Stimulated activated CD4-positive, alpha-beta T cell treated with anti-CD3 and anti-CD28 coated beads, Interleukin-4, amount 100 ng/mL, for 24 hours (primary cell): ENCODE measurements at regions not wholly inside any gene's neighbourhood (a gene's known extent, or its start where the extent isn't known, plus 50 kb on each side); places are given as distances from the start of the nearest gene placed in this dataset.
"Not testable (repeated sequence)": the region's sequence is repeated elsewhere in the genome, so short reads cannot be mapped to it uniquely, and the experiment has no call there.

Experiments
- DNase-seq: peaks from one replicate; pipeline ENCODE4 v3.0.0-alpha.2; 2020

GRCh38 chr5:82748688-82749460, 328.3 kb downstream of the TMEM167A start:
- DNase-seq: no peak

GRCh38 chr5:82747986-82748385, 329.2 kb downstream of the TMEM167A start:
- no peak for DNase-seq

GRCh38 chr5:82745016-82745415, 332.2 kb downstream of the TMEM167A start:
- DNase-seq: no peak

DNA sequence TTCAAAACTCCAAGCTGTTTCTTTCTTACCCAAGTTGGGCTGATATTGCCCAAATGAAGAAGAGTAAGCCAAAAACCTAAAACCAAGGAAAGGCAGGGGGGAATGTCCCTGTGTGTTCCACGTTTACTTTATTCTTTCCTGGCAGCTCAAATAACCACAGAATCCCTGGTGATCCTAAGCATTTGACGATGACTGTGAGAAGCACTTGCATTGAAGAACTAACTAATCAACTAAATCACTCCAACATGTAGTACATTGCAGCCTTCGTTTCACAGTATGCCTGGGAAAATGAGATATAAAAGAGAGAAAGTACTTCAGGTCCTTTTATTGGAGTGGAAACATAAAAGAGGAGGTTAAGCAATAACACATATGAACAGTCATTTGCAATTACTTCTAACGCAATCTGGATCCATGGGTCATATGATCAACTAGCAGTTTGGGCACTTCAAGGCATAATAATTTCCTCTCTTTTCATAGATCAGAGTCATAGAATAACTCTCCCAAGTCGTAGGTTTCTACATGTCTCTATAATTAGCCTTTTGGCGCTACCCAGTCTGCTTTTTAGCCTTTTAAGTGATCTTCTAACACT, 338.4 kb downstream of the TMEM167A start:
- no peak for DNase-seq

GRCh38 chr5:82735160-82735789, 341.9 kb downstream of the TMEM167A start:
- DNase-seq: no peak

- no peak for DNase-seq
These were observed 342.8 kb downstream of the TMEM167A start for GRCh38 chr5:82734347-82734746.

DNA sequence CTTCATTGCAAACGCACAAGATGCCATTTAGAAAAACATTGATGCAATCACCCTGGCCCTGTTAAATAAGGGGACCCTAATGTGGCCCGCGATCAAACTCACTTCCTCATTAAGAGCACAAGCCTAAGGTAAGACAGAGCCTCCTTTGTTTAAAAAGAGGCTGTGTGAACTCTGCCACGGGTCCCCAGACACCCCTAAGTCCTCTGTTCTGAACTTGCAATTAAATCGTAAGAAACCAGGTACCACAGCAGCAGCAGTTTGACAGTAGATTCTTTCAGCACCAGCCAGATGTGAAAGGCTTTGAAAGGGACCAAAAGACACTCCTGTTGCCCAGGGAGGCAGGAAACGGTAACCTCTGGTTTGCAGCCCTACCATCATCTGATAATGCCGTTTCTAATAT, 346.3 kb downstream of the TMEM167A start:
- DNase-seq: no peak

DNA sequence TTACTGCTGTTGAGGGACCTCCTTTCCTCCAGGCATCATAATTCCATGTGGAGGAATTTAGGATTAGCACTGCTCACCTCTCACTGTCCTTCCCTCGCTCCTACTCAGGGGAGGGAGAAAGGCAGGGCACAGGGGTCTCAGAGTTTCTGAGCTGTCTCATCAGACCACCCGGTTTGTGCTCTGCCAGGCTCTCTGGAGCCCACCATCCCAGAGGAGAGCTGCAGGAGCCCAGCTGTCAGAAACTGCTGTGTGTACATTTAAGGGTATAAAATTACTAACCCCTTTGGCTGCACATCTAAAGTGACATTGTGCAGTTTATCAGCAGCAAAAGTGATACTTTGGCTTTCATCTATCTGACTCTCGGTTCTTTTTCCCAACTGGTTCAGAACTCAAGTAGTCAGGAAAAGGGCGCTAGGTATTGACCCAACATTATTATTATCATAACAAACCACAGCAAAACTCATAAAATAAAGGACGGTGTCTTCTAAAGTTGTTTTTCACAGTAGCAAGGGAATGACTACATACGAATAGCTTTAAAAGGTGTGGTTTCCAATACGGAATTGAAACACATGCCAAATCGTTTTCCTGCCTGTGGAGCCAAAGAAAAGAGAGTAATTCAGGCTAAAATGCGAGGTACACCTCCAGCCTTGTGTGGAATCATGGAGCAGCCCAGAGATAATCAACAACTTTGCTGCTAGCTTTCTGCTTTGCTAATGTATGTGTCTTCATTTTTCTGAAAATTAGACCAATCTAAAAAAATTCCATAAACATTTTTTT, 348.1 kb downstream of the TMEM167A start:
- no peak for DNase-seq

DNA sequence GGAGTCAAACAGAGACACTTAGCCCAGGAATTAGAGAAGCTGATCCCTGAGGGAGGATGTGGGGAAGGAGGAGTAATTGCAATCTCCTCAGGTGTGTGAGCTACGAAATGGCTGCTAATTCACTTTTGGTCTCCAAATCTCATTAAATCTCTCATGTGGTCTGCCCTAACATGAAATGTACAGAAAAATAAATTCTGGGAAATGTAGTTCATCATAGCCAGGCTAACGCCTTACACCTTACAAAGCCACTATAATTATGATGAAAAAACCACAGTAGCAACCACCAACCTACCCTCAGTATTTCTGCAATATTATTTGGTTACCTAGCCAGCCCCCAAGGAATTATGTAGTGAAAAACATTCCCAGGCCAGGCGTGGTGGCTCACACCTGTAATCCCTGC, 354.0 kb downstream of the TMEM167A start:
- no peak for DNase-seq

GRCh38 chr5:82721087-82721410, 356.1 kb downstream of the TMEM167A start:
- DNase-seq: no peak

GRCh38 chr5:82720213-82721086, 356.7 kb downstream of the TMEM167A start:
- no peak for DNase-seq

DNA sequence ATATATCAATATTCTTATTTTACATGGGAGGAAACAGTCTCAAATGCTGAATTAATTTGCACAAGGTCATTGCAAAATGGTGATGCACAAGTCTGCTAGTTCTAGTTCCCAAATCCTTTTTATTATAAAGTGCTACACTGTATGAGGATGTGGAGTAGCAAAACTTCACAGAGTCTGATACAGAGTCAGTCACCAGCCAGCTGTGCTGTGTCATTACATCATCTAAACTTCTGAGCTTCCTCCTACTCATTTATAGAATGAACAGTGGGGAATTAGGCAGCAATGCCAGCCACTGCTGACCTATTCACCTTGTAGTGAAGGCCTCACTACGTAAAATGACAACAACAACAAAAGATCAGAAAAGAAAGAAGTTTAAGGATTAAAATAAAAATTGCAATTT, 357.8 kb downstream of the TMEM167A start:
- DNase-seq: no peak

DNA sequence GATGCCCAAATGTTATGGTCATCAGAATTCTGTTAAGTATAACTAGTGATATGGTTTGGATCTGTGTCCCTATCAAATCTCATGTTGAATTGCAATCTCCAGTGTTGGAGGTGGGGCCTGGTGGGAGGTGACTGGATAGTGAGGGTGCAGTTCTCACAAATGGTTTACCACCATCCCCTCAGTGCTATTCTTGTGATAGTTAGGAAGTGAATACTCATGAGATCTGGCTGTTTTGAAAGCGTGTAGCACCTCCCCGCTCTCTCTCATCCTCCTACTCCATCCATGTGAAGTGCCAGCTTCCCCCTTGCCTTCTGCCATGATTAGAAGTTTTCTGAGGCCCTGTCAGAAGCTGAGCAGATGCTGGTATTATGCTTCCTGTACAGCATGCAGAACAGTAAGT, 359.5 kb downstream of the TMEM167A start:
- DNase-seq: no peak

DNA sequence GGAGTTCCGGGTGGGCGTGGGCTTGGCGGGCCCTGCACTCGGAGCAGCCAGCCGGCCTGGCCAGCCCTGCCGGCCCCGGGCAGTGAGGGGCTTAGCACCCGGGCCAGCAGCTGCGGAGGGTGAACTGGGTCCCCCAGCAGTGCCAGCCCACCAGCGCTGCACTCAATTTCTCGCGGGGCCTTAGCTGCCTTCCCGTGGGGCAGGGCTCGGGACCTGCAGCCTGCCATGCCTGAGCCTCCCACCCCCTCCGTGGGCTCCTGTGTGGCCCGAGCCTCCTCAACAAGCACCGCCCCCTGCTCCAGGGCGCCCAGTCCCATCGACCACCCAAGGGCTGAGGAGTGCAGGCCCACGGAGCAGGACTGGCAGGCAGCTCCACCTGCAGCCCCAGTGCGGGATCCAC, 362.5 kb downstream of the TMEM167A start:
- DNase-seq: not testable (repeated sequence)

GRCh38 chr5:82713811-82714210, 363.4 kb downstream of the TMEM167A start:
- no peak for DNase-seq

GRCh38 chr5:82707741-82708140, 369.5 kb downstream of the TMEM167A start:
- no peak for DNase-seq

- DNase-seq: no peak
These were observed 372.8 kb downstream of the TMEM167A start for GRCh38 chr5:82704381-82704780.

DNA sequence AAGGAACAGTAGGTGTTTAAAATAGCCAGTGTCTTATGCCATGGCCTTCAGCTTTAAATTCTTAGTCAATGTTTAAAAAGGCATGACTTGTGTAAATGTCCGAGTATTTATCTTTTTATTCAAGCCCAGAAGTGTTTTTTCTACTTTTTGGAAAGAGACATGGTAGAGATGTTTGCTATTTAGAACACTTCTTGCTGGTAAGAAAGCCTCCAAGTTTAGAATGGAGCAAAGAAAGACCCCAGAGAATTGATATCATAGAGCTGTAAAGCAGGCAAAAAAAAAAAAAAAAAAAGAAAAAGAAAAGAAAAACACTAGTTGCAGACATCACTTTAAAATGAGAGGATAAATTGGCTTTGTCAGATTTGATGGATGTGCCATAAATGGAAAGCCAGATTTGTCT, 375.1 kb downstream of the TMEM167A start:
- no peak for DNase-seq

DNA sequence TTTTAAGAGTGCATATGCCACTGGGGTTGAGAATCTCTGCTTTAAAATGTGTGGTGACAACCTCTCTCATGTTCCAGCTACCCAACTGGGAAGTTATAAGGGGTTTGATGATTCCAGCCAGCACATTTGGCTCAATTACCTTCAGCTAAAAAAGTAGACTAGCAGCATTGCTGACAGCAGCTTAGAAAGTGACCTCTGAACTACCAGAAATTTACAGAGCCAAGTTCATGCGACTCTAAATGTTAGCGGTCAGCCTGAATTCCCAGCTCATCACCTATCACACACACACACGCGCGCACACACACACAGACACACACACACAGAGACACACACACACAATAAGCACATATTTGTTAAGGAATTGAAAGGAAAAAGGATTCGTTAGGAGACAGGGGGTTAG, 377.5 kb downstream of the TMEM167A start:
- DNase-seq: no peak

- no peak for DNase-seq
These were observed 379.2 kb downstream of the TMEM167A start for GRCh38 chr5:82698026-82698425.

- no peak for DNase-seq
These were observed 382.4 kb downstream of the TMEM167A start for GRCh38 chr5:82694711-82695285.

DNA sequence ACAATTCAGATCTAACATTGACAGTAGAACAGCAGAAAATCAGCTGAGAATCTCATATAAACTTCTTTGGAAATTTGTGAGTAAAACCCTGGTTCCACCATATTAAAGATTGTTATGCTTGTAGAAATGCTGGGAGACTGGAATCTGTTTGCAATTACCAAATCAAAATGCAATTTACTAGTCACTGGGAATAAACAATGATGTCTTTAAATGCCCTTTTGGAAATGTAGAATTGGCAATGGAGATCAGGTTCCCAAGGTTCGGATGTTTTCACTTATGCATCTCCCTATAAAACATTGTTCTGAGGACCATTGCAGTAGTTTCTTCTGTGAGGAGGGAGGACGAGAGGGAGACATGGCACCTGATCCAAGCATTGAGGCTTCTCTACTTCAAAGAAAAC, 384.4 kb downstream of the TMEM167A start:
- no peak for DNase-seq
